ENCODE measurements at regions not wholly inside any gene's neighbourhood (a gene's known extent, or its start where the extent isn't known, plus 50 kb on each side); places are given as distances from the start of the nearest gene placed in this dataset.

DNA sequence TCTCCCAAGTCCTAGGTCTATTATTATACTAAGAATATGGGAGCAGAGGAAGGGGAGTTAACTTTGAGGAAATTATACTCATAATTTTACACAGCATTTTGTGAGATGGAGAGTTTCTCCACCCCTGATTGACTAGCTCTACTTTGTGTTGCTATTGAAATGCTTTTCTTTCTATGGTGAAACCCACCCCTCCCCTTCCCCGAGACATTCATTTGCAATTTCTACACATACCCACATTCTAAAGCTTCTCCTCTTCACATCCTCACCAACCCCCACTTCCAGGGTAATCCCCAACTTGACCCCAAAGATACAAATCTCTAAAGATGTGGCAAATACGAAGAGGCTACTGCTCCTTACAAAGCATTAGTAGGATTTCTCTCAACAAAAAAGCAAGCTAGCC, 992.2 kb downstream of the BCL11A start:
- no peak for DNase-seq (ENCODE audit: low read depth)
- no peak overlapping the region for H3K4me3 ChIP-seq (ENCODE audit: control insufficient read depth, low read depth, low read length)
- TF ChIP-seq, protein P1, sequence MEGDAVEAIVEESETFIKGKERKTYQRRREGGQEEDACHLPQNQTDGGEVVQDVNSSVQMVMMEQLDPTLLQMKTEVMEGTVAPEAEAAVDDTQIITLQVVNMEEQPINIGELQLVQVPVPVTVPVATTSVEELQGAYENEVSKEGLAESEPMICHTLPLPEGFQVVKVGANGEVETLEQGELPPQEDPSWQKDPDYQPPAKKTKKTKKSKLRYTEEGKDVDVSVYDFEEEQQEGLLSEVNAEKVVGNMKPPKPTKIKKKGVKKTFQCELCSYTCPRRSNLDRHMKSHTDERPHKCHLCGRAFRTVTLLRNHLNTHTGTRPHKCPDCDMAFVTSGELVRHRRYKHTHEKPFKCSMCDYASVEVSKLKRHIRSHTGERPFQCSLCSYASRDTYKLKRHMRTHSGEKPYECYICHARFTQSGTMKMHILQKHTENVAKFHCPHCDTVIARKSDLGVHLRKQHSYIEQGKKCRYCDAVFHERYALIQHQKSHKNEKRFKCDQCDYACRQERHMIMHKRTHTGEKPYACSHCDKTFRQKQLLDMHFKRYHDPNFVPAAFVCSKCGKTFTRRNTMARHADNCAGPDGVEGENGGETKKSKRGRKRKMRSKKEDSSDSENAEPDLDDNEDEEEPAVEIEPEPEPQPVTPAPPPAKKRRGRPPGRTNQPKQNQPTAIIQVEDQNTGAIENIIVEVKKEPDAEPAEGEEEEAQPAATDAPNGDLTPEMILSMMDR (conservative IDR thresholded peaks at IDR 0.05; ENCODE audit: control insufficient read depth, insufficient read depth, low read depth, low read length), result no peak

DNA sequence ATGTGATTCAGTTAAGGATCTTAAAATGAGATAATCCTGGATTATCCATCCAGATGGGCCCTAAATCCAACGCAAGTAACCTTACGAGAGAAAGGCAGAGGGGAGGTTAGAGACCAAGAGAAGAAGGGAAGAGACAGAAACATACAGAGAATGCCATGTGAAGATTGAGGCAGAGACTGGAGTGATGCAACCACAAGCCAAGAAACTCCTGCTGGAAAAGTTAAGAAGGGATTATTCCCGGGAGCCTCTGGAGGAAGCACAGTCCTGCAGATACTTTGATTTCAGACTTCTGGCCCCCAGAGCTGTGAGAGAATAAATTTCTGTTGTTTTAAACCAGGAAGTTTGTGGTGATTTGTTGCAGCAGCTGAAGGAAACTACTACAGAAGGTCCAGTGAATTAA, 992.7 kb downstream of the BCL11A start:
- TF ChIP-seq, protein P1 (conservative IDR thresholded peaks at IDR 0.05; ENCODE audit: control insufficient read depth, insufficient read depth, low read depth, low read length), result no peak
- DNase-seq (ENCODE audit: low read depth), result no peak
- H3K4me3 ChIP-seq (ENCODE audit: control insufficient read depth, low read depth, low read length), result no peak overlapping the region

DNA sequence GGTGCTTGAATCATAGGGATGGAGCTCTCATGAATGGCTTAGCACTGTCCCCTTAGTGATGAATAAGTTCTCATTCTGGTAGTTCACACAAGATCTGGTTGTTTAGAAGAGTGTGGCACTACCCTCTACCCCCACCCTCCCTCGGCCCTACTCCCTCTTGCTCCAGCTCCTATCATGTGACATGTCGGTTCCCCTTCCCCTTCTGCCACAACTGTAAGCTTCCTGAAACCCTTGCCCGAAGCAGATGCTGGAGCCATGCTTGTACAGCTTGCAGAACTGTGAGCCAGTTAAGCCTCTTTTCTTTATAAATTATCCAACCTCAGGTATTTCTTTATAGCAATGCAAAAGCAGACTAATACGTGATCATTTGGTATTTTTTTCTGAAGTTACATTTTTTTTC, 1012.6 kb downstream of the BCL11A start:
- TF ChIP-seq, protein P1 (conservative IDR thresholded peaks at IDR 0.05; ENCODE audit: control insufficient read depth, insufficient read depth, low read depth, low read length), result no peak
- H3K4me3 ChIP-seq (ENCODE audit: control insufficient read depth, low read depth, low read length), result no peak overlapping the region
- no peak for DNase-seq (ENCODE audit: low read depth)

DNA sequence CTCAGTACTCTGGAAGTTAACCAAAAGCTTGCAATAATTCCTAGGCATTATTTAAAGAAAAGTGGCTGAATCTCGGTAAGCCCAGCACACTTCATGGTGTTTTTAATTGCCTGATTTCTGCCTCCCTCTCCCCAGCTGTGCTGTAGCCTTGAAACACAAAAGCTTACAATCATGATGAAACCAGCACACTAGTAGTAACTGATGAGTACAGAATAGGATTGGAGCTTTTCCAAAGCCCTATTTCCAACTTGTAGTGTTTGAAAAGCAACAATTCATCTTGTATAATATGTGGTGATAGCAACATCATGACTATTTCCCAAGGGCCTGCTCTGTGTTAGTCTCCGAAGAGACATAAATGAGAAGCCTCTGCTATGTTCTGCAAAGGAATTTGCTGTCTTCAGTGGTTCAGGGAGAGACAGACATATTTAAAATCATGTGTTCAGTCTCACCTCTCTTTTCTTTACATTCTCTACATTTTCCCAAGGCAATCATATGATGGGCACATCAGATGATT, 1015.0 kb downstream of the BCL11A start:
- DNase-seq (ENCODE audit: low read depth), result no peak
- TF ChIP-seq, protein P1 (conservative IDR thresholded peaks at IDR 0.05; ENCODE audit: control insufficient read depth, insufficient read depth, low read depth, low read length), result no peak
- H3K4me3 ChIP-seq (ENCODE audit: control insufficient read depth, low read depth, low read length), result no peak overlapping the region

DNA sequence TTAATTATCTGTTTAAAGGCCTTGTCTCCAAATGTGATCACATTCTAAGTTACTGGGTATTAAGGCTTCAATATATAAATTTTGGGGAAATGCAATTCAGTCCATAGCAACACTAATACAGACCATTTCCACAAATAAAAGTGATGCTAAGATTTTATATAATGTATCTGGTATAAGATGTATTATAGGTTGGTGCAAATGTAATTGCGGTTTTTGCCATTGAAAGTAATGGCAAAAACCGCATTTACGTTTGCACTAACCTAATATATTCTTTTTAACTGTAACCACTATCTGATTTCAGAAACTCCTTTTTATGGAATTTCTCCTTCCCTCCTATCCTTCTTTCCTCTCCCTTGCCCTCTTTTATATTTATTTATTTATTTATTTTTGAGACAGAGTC, 1020.6 kb downstream of the BCL11A start:
- TF ChIP-seq, protein P1 (conservative IDR thresholded peaks at IDR 0.05; ENCODE audit: control insufficient read depth, insufficient read depth, low read depth, low read length), result no peak
- no peak for DNase-seq (ENCODE audit: low read depth)

DNA sequence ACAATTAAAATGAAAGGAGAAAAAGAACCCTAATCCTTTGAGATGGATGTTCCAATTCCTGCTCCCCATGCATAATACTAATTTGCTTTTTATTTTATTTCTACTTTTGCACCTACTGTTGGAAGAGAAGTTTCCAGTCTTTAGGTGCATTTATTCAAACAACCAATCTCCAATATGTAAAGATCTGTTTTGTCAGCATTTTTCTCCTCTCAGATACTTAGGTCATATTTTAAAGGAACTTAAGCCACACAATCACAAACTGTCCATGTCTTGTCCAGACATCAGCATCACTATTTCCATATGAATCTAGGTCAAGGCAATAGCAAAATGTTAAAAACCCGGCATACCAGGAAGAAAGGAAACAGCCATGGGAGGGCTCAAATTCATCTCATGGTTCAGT, 1023.2 kb downstream of the BCL11A start:
- no peak for DNase-seq (ENCODE audit: low read depth)
- H3K4me3 ChIP-seq (ENCODE audit: control insufficient read depth, low read depth, low read length), result no peak overlapping the region
- TF ChIP-seq, protein P1 (conservative IDR thresholded peaks at IDR 0.05; ENCODE audit: control insufficient read depth, insufficient read depth, low read depth, low read length), result no peak

More for the DNA sequence above, 1020.6 kb downstream of the BCL11A start:
- H3K4me3 ChIP-seq (ENCODE audit: control insufficient read depth, low read depth, low read length), result no peak overlapping the region

DNA sequence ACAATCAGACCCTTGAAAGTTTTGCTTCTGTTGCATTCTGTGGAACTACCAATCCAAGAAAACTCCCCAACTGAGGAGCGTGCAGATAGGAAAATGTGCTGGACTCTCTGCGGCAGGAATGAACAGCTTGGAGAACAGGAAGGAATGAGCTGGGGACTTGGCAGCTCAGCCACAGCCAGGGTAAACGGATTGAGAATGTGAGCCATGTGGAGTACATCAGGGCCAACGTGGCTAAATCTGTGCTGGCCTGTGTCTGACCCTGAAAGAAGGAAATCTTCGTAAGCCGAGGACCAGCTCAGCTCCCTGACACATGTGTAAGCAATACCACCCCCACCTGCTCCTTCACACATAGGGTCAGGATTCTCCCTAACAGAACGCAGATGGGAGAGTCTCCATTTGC, 1023.7 kb downstream of the BCL11A start:
- no peak for DNase-seq (ENCODE audit: low read depth)
- H3K4me3 ChIP-seq (ENCODE audit: control insufficient read depth, low read depth, low read length), result no peak overlapping the region
- TF ChIP-seq, protein P1 (conservative IDR thresholded peaks at IDR 0.05; ENCODE audit: control insufficient read depth, insufficient read depth, low read depth, low read length), result no peak
